ENCODE measurements at regions not wholly inside any gene's neighbourhood (a gene's known extent, or its start where the extent isn't known, plus 50 kb on each side); places are given as distances from the start of the nearest gene placed in this dataset.

- Histone ChIP-seq H3K4me1 (ENCODE audit: control insufficient read depth in 1 of 2, insufficient read depth in 2 of 2, low read length in 2 of 2) (no peaks in the 10 kb centered on the region), H3K9ac (ENCODE audit: low read length) (no peak overlapping the region), H3K9me3 (ENCODE audit: control insufficient read depth in 1 of 2, insufficient read depth in 1 of 2, low read depth in 1 of 2, low read length in 2 of 2) (peaks cover 10 to 15% of the 10 kb centered on the region in 2 experiments; a peak in 1 of 4 replicates), H3K36me3 (ENCODE audit: control insufficient read depth in 1 of 2, insufficient read depth in 2 of 2, low read length in 2 of 2) (no peaks in the 10 kb centered on the region), H3K27ac (ENCODE audit: low read depth, low read length) (no peak overlapping the region), H3K4me2 (ENCODE audit: low read length) (no peak overlapping the region), H3K9me2 (ENCODE audit: insufficient read depth) (no peaks in the 10 kb centered on the region), H3K27me3 (ENCODE audit: insufficient read depth, low read length) (no peaks in the 10 kb centered on the region), H4K20me1 (ENCODE audit: insufficient read depth) (no peaks in the 10 kb centered on the region), H3K79me2 (ENCODE audit: insufficient read depth, low read length) (no peaks in the 10 kb centered on the region), H3K4me3 (replicated peaks in 1 of 2; ENCODE audit: low read depth in 1 of 2, low read length in 2 of 2) (no peak overlapping the region), H2AFZ (ENCODE audit: low read depth, low read length, poor library complexity, severe bottlenecking) (no peak overlapping the region)
- RAD21 ChIA-PET (ENCODE audit: low non-redundant PET in 1 of 2, low total read pairs in 2 of 2, uncharacterized antibody in 2 of 2, unreplicated experiment in 2 of 2): no interaction called here
- ATAC-seq (no peak), DNase-seq (ENCODE audit: low read depth, low spot score) (no peak)
- intact Hi-C loops (cut with micrococcal nuclease): no loop called here
- no peak for TF ChIP-seq SP1 (IDR thresholded peaks at IDR 0.05; ENCODE audit: low read depth)
- no peak for TF ChIP-seq YY1 (IDR thresholded peaks at IDR 0.05; ENCODE audit: extremely low read depth, insufficient replicate concordance, low read depth, low read length)
- no peak for TF ChIP-seq ZNF274 (IDR thresholded peaks at IDR 0.05; ENCODE audit: low read depth, low read length)
- TF ChIP-seq RAD21 (IDR thresholded peaks at IDR 0.05; ENCODE audit: low read depth): no peak
- TF ChIP-seq EGR1 (IDR thresholded peaks at IDR 0.05; ENCODE audit: low read depth): no peak
- TF ChIP-seq SRF (IDR thresholded peaks at IDR 0.05; ENCODE audit: low read depth): no peak
- TF ChIP-seq, protein P1, sequence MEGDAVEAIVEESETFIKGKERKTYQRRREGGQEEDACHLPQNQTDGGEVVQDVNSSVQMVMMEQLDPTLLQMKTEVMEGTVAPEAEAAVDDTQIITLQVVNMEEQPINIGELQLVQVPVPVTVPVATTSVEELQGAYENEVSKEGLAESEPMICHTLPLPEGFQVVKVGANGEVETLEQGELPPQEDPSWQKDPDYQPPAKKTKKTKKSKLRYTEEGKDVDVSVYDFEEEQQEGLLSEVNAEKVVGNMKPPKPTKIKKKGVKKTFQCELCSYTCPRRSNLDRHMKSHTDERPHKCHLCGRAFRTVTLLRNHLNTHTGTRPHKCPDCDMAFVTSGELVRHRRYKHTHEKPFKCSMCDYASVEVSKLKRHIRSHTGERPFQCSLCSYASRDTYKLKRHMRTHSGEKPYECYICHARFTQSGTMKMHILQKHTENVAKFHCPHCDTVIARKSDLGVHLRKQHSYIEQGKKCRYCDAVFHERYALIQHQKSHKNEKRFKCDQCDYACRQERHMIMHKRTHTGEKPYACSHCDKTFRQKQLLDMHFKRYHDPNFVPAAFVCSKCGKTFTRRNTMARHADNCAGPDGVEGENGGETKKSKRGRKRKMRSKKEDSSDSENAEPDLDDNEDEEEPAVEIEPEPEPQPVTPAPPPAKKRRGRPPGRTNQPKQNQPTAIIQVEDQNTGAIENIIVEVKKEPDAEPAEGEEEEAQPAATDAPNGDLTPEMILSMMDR (IDR thresholded peaks at IDR 0.05 in 2 of 3, conservative IDR thresholded peaks at IDR 0.05 in 1 of 3; ENCODE audit: borderline replicate concordance in 1 of 3, insufficient read depth in 1 of 3, low read depth in 2 of 3, low read length in 2 of 3): no peak
- TF ChIP-seq, protein P2, sequence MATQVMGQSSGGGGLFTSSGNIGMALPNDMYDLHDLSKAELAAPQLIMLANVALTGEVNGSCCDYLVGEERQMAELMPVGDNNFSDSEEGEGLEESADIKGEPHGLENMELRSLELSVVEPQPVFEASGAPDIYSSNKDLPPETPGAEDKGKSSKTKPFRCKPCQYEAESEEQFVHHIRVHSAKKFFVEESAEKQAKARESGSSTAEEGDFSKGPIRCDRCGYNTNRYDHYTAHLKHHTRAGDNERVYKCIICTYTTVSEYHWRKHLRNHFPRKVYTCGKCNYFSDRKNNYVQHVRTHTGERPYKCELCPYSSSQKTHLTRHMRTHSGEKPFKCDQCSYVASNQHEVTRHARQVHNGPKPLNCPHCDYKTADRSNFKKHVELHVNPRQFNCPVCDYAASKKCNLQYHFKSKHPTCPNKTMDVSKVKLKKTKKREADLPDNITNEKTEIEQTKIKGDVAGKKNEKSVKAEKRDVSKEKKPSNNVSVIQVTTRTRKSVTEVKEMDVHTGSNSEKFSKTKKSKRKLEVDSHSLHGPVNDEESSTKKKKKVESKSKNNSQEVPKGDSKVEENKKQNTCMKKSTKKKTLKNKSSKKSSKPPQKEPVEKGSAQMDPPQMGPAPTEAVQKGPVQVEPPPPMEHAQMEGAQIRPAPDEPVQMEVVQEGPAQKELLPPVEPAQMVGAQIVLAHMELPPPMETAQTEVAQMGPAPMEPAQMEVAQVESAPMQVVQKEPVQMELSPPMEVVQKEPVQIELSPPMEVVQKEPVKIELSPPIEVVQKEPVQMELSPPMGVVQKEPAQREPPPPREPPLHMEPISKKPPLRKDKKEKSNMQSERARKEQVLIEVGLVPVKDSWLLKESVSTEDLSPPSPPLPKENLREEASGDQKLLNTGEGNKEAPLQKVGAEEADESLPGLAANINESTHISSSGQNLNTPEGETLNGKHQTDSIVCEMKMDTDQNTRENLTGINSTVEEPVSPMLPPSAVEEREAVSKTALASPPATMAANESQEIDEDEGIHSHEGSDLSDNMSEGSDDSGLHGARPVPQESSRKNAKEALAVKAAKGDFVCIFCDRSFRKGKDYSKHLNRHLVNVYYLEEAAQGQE (IDR thresholded peaks at IDR 0.05; ENCODE audit: low read depth): no peak
- no peak for TF ChIP-seq ELF1 (IDR thresholded peaks at IDR 0.05; ENCODE audit: borderline replicate concordance, low read depth)
- TF ChIP-seq EZH2phosphoT487 (IDR thresholded peaks at IDR 0.05; ENCODE audit: borderline replicate concordance): no peak
- no peak for TF ChIP-seq ZBTB33 (IDR thresholded peaks at IDR 0.05; ENCODE audit: extremely low read depth, insufficient replicate concordance, low read length)
- TF ChIP-seq, protein P3, sequence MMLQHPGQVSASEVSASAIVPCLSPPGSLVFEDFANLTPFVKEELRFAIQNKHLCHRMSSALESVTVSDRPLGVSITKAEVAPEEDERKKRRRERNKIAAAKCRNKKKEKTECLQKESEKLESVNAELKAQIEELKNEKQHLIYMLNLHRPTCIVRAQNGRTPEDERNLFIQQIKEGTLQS (IDR thresholded peaks at IDR 0.05): no peak
- no peak for TF ChIP-seq EZH2 (IDR thresholded peaks at IDR 0.05)
- no peak for TF ChIP-seq TCF7L2 (IDR thresholded peaks at IDR 0.05; ENCODE audit: borderline replicate concordance, extremely low read depth, insufficient read depth, insufficient read length)
- no peak for TF ChIP-seq JUND (IDR thresholded peaks at IDR 0.05)
- no peak for TF ChIP-seq FOSL1 (IDR thresholded peaks at IDR 0.05; ENCODE audit: low read depth)
- no peak for TF ChIP-seq CBX3 (IDR thresholded peaks at IDR 0.05; ENCODE audit: low read depth)
- POLR2A ChIA-PET: no interaction called here
- BruUV-seq (replicated peaks): no TSS peak
- CTCF ChIA-PET: no interaction called here
Observed at GRCh38 chr10:53453196-53453595, 680.6 kb upstream of the MBL2 start.
